SK-N-MC (cell line): ENCODE measurements at regions not wholly inside any gene's neighbourhood (a gene's known extent, or its start where the extent isn't known, plus 50 kb on each side); places are given as distances from the start of the nearest gene placed in this dataset.

Experiments
- DNase-seq: peaks from one replicate; pipeline ENCODE4 v3.0.0-alpha.2; 2011; ENCODE audit warnings: low read depth, low spot score
- H3K27ac ChIP-seq: fragments of 200-600 bp; sonication (generic); 2 replicates; pipeline ENCODE4 v1.5.1; 2016; ENCODE audit warnings: mixed run types
- H3K36me3 ChIP-seq: fragments of 200-600 bp; sonication (generic); 2 replicates; pipeline ENCODE4 v1.6.1; 2017; ENCODE audit warnings: antibody characterized with exemption, low read length, mixed read lengths; ENCODE audit not compliant: insufficient read depth
- H3K4me3 ChIP-seq: fragments of 200-600 bp; sonication (generic); 2 replicates; pipeline ENCODE4 v1.5.1; 2016
- H3K9ac ChIP-seq: fragments of 200-600 bp; sonication (generic); 2 replicates; pipeline ENCODE4 v1.8.0; 2017; ENCODE audit warnings: mixed run types, mixed read lengths; ENCODE audit not compliant: insufficient read length
- H3K9me3 ChIP-seq: fragments of 200-600 bp; sonication (generic); 2 replicates; pipeline ENCODE4 v1.6.1; 2017; ENCODE audit warnings: low read depth, mild to moderate bottlenecking, antibody characterized with exemption, low read length, moderate library complexity, mixed read lengths
- EZH2 ChIP-seq: fragments of 200-600 bp; sonication (generic); IDR thresholded peaks from one replicate; pipeline ENCODE4 v1.6.1; 2017; ENCODE audit warnings: antibody characterized with exemption
- FOXP2 ChIP-seq: optimal IDR thresholded peaks from 2 replicates; pipeline ENCODE3; 2011; ENCODE audit warnings: mild to moderate bottlenecking, moderate library complexity; ENCODE audit not compliant: insufficient read depth; ENCODE audit errors: extremely low read length, control extremely low read depth
- POLR2AphosphoS5 ChIP-seq: IDR thresholded peaks from 2 replicates; pipeline ENCODE4 v1.6.1; 2012; ENCODE audit warnings: mild to moderate bottlenecking, low read depth, low read length, borderline replicate concordance

DNA sequence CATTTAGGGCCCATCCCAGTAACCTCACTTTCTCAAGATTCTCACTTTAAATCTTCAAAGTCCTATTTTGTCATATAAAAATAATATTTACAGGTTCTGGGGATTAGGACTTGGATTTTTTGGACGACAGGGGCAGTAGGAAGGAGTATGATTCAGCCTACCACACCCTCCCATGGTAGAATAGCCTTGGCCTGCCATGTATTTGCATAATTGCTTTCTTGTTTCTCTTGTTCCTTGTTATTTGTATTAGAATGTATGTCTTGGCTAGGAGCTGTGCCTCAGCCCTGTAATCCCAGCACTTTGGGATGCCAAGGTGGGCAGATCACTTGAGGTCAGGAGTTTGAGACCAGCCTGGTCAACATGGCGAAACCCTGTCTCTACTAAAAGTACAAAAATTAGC, 92.5 kb downstream of the ELAPOR2 start:
- TF ChIP-seq POLR2AphosphoS5 (no peak), FOXP2 (no peak), EZH2 (no peak)
- DNase-seq = no peak
- Histone ChIP-seq H3K4me3 (no peak overlapping the region), H3K9me3 (no peaks in the 10 kb centered on the region), H3K36me3 (no peaks in the 10 kb centered on the region), H3K27ac (no peak overlapping the region), H3K9ac (no peak overlapping the region)

DNA sequence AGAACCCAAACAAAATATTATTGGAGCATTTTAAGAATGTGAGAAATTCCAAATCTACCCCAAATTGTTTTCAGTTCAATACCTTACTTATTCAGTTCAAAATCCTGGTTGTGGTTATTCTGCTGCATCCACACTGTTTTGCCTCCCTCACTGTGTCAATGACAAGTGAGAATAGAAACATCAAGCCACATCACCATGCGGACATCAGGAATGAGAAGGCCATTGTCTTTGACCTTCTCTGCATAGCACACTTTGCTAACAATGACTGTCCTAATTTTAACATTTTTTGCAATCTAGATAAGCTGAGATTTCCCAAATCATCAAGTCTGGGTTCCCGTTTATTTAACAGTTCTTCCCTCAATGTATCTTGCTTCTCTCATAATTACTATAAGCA, 93.7 kb downstream of the ELAPOR2 start:
- Histone ChIP-seq H3K9ac (no peak overlapping the region), H3K9me3 (no peaks in the 10 kb centered on the region), H3K36me3 (no peaks in the 10 kb centered on the region), H3K27ac (no peak overlapping the region), H3K4me3 (no peak overlapping the region)
- DNase-seq = no peak
- no peak for TF ChIP-seq FOXP2
- no peak for TF ChIP-seq POLR2AphosphoS5
- TF ChIP-seq EZH2 = no peak

DNA sequence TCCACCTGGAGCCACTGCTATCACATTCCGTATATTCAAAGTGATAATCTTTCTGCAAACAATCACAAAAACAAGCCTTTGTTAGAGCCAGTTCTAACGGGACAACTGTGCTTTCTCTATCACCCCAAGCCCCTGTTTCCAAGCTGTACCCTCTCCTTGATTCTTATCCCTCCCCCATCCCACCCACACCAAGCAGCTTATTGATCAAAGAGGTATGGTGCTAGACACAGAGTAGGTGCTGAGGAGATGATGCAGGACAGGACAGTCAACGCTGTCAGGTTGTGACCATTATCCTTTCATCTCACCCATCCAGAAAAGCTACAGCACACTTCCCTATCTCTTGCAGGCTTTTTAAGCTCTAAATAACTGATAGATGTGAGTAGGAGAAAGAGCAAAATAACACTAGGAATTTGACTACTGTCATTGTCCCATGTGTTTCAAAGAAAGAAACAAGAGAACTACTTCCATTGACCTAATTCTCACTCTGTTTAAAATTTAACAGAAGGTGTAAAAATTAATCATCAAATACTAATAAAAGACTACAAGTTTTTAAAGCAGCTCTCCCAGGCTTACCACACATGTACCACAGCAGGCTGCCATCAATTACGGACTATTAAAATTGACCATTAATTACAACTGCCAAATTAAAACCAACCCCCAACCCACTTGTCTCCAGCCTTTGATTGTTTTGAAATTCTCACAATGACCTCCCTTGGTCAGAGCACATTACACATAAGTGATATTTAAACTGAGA, 94.3 kb downstream of the ELAPOR2 start:
- TF ChIP-seq FOXP2 (no peak), EZH2 (no peak), POLR2AphosphoS5 (no peak)
- Histone ChIP-seq H3K36me3 (no peaks in the 10 kb centered on the region), H3K4me3 (no peak overlapping the region), H3K9me3 (no peaks in the 10 kb centered on the region), H3K9ac (no peak overlapping the region), H3K27ac (no peak overlapping the region)
- no peak for DNase-seq

DNA sequence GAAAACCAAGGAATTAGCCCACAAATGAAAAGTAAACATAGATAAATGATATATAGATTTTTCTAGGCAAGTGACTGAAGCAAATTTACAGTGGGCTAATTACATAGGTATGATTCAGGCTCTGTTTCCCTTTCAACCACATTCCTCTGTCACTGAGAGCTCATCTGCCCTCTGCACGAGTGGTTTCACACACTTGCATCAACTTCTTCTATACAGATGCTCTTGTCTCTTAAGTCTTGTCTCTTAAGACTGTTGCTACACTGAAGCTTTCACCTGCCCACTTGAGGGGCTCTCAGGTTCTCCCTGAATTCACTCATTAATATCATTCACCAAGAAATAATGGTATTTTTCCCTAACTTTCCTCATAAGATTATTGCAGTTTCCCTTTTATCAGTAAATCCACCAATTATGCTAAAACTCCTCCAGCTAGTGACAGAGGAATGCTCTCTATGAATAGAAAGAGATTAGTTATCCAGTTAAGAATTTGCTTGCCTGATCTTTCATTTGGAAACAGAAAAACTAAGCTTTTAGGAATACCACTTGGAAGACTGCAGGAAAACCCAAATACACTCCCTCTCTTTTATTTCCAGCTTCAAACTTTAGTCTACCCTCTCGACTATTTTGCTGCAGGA, 95.7 kb downstream of the ELAPOR2 start:
- Histone ChIP-seq H3K27ac (no peak overlapping the region), H3K36me3 (no peaks in the 10 kb centered on the region), H3K9me3 (no peaks in the 10 kb centered on the region), H3K4me3 (no peak overlapping the region), H3K9ac (no peak overlapping the region)
- TF ChIP-seq FOXP2 = no peak
- no peak for TF ChIP-seq EZH2
- no peak for TF ChIP-seq POLR2AphosphoS5
- DNase-seq = no peak

DNA sequence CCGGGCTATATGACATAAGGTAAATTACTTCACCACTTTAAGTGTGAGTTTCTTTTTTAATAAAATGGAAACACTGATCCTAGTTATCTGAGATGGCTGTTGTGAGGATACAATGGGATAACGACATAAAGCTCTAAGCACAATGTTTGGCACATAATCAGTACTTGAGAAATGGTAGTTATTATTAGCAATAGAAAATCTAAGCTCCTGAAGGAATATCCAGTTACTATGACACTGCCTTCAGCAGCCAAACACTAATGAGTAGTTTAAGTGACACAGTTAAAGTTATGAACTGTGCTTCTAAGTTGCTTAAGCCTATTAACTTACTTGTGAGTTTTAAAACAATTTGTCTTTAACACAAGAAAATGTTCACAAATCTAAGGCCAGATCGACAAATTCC, 96.8 kb downstream of the ELAPOR2 start:
- TF ChIP-seq EZH2 (no peak), POLR2AphosphoS5 (no peak), FOXP2 (no peak)
- Histone ChIP-seq H3K4me3 (no peak overlapping the region), H3K9ac (no peak overlapping the region), H3K9me3 (no peaks in the 10 kb centered on the region), H3K27ac (no peak overlapping the region), H3K36me3 (no peaks in the 10 kb centered on the region)
- DNase-seq = no peak

DNA sequence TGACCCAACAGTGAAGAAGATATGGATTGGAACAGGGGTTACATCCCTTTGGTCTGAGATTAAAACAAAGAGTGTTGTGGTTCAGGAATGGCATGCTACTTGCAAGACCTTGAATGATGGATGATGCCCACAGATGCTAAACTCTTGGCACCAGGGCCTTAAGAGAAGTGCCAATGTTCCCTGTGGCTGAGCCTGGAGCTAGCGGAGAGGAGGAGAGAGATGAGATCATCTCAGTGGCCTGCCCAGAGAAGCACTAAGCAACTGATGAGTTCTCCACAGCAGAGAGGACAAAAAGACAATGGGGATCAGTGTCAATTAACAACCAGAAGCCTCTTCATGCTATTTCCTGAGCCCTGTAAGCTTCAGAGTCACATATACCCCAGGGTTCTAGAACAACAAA, 97.8 kb downstream of the ELAPOR2 start:
- Histone ChIP-seq H3K9me3 (no peaks in the 10 kb centered on the region), H3K27ac (no peak overlapping the region), H3K9ac (no peak overlapping the region), H3K36me3 (no peaks in the 10 kb centered on the region), H3K4me3 (no peak overlapping the region)
- TF ChIP-seq POLR2AphosphoS5 (no peak), FOXP2 (no peak), EZH2 (no peak)
- DNase-seq = no peak

DNA sequence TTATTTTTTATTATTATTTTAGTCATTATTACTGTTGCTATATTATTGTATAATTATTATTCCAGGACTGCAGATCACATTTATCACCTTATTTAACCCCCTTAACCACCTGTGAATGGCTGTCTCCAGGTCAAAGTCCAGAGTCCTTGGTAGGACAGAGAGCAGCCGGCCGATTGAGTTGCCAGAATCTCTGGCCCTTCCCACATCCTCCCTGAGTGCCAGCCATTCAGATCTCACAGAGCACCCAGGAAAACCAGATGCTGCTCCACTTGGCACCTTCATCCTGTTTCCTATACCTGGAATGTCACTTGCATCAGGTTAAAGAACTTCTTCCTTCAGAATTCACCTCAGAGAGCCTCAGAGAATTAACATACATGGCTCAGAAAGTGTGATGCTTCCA, 101.1 kb downstream of the ELAPOR2 start:
- Histone ChIP-seq H3K36me3 (no peaks in the 10 kb centered on the region), H3K9me3 (no peaks in the 10 kb centered on the region), H3K9ac (no peak overlapping the region), H3K4me3 (no peak overlapping the region), H3K27ac (no peak overlapping the region)
- TF ChIP-seq POLR2AphosphoS5 = no peak
- no peak for TF ChIP-seq FOXP2
- TF ChIP-seq EZH2 = no peak
- no peak for DNase-seq

DNA sequence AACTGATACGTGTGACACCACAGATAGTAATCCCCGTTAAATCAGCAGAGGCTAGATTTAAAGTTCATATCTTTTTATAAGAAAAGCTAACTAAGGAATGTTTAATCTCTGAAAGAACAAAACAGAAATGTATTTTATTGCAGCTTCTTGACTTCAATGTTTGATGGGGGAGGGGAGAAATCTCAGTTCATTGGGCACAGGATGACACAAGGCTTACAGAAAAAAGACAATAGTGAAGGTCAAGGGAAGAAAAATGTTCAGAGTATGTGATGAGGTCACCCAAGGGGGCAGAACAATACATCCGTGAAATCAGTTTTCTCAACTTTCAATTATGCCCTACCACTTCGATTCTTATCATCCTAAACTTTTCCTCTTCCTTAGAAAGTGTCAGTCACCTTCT, 102.9 kb downstream of the ELAPOR2 start:
- Histone ChIP-seq H3K27ac (no peak overlapping the region), H3K9ac (no peak overlapping the region), H3K36me3 (no peaks in the 10 kb centered on the region), H3K4me3 (no peak overlapping the region), H3K9me3 (no peaks in the 10 kb centered on the region)
- DNase-seq = no peak
- TF ChIP-seq FOXP2 (no peak), EZH2 (no peak), POLR2AphosphoS5 (no peak)

DNA sequence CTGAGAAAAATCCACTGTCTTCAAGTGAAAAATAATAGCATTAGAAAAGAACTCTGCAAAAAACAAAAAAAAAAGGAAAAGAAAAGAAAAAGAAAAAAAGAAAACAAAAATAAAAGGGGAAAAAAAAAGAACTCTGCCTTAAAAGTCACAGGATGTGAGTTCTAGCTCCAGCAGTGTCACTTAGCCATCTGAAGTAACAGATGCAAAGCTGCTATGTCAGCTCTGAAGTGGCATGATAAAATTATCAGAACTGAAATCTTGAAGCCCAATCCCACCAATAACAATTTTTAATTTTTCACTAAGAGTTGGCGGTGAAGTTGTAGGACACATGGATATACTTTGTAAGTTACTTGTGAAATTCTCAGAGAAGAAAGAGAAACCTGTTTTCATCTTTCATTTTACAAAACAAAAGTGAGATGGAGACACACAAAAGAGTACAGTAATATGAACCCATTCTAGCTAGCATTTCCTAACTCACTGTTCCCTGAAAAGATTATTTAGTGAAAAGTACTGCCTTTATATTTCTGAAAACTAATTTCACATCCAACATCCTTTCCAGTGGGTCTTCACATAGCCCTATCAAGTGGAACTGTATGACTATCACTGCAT, 103.5 kb downstream of the ELAPOR2 start:
- no peak for DNase-seq

More for the DNA sequence above, 103.5 kb downstream of the ELAPOR2 start:
- H3K4me3 ChIP-seq = no peak overlapping the region
- no peak overlapping the region for H3K27ac ChIP-seq
- no peak overlapping the region for H3K9ac ChIP-seq
- no peak for TF ChIP-seq FOXP2
- no peak for TF ChIP-seq POLR2AphosphoS5
- TF ChIP-seq EZH2 = no peak
- H3K9me3 ChIP-seq = no peaks in the 10 kb centered on the region
- H3K36me3 ChIP-seq = no peaks in the 10 kb centered on the region
